ENCODE measurements at regions not wholly inside any gene's neighbourhood (a gene's known extent, or its start where the extent isn't known, plus 50 kb on each side); places are given as distances from the start of the nearest gene placed in this dataset.

- TF ChIP-seq POLR2A (IDR thresholded peaks at IDR 0.05): no peak
- TF ChIP-seq CTCF (IDR thresholded peaks at IDR 0.05): no peak
Measured at GRCh38 chr15:87634361-87634760, 622.2 kb downstream of the NTRK3 start.

Measured in breast epithelium (tissue), 3 donors.